NCI-H526 treated with DMSO at 0.1 percent for 48 hours (cell line): ENCODE measurements at regions not wholly inside any gene's neighbourhood (a gene's known extent, or its start where the extent isn't known, plus 50 kb on each side); places are given as distances from the start of the nearest gene placed in this dataset.
"Not testable (repeated sequence)": the region's sequence is repeated elsewhere in the genome, so short reads cannot be mapped to it uniquely, and the experiment has no call there.

ENCODE experiments used
- DNase-seq: peaks from one replicate; lab custom pipeline; 2025; lab: John Stamatoyannopoulos, UW

- no peak for DNase-seq
Observed at GRCh38 chr14:104304451-104305351, 166.3 kb downstream of the KIF26A start.

- no peak for DNase-seq
Observed at GRCh38 chr14:104305511-104306449, 167.4 kb downstream of the KIF26A start.

DNA sequence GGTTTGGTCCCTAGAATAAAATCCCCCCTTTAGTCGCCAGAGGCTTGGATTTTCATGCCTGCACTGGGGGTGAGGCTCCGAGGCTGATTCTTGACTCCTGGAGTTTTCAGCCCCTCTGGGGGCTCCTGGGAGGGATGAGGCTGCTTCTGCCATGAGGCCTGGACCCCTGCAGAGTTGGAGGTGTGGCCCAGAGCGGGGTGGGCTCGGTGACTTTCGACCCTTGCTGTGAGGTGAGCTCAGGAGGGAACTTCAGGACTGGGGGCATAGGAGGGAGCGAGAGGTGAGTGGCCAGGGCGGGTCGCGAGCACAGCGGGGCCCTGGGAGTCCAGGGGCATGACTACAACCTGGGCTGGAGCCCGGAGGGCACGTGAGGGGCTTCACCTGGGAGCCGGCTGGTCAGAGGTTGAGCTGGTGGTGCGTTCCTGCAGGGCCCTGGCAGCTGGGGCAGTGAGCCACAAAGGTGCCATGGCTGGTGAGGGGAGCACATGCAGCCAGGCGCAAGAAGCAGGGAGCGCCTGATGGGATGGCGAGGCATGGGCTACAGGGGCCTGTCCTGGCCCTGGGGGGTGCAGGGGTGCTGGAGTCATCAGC lies 168.2 kb downstream of the KIF26A start:
- no peak for DNase-seq

DNA sequence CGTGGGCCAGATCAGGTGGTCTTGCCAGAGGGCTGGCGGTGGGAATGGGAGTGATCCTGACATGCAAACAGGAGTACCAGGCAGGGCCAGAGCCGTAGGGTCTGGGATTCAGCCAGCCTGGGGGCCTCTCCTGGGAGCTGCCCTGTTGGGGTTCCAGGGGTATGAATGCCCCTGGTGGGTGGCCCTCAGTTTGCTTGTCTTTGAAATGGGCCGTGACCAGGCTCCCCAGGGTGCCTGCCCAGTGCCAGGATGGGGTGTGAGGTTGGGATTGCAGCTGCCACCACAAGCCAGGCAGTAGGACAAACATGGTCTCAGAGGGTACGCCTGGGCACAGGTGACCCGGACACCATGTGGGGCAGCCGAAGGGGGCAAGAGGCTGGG lies 168.8 kb downstream of the KIF26A start:
- no peak for DNase-seq

GRCh38 chr14:104307627-104308401 lies 169.4 kb downstream of the KIF26A start:
- no peak for DNase-seq

DNA sequence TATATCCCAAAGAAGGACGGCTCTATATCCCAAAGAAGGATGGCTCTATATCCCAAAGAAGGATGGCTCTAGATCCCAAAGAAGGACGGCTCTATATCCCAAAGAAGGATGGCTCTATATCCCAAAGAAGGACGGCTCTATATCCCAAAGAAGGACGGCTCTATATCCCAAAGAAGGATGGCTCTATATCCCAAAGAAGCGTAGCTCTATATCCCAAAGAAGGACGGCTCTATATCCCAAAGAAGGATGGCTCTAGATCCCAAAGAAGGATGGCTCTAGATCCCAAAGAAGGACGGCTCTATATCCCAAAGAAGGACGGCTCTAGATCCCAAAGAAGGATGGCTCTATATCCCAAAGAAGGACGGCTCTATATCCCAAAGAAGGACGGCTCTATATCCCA lies 170.1 kb downstream of the KIF26A start:
- DNase-seq, result not testable (repeated sequence)

GRCh38 chr14:104309657-104310369 lies 171.4 kb downstream of the KIF26A start:
- no peak for DNase-seq

DNA sequence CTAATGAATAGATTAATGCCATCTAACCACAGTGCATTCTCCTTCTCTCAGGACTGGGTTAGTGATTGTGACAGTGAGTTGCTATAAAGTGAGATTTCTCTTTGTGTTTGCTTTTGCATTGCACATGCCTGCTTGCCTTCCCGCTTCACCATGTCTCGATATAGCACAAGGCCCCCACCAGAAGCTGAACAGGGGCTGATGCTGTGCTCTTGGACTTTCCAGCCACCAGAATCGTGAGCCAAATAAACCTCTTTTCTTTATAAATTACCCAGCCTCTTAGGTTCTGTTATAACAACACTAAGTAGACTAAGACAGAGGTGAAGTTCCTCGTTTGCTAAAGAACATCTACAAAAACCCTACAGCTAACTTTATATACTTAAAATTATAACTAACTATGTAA lies 173.0 kb downstream of the KIF26A start:
- no peak for DNase-seq

DNA sequence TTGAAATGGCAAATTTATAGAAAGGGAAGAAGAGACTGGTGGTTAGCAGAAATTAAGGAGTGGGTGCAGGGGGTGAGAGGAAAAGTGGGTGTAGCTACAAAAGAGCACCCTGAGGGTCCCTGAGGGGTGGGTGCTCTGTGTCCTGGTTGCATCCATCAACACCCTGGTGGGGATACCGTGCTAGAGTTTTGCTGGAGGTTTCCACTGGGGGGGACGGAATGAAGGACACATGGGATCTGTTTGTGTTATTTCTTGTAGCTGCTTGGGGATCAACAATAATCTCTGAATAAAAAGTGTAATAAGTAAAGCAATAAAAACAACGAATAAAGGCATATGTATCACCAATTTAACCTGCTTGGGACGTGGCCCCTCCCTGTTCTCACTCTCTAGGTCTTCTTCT lies 175.3 kb downstream of the KIF26A start:
- DNase-seq, result no peak

DNA sequence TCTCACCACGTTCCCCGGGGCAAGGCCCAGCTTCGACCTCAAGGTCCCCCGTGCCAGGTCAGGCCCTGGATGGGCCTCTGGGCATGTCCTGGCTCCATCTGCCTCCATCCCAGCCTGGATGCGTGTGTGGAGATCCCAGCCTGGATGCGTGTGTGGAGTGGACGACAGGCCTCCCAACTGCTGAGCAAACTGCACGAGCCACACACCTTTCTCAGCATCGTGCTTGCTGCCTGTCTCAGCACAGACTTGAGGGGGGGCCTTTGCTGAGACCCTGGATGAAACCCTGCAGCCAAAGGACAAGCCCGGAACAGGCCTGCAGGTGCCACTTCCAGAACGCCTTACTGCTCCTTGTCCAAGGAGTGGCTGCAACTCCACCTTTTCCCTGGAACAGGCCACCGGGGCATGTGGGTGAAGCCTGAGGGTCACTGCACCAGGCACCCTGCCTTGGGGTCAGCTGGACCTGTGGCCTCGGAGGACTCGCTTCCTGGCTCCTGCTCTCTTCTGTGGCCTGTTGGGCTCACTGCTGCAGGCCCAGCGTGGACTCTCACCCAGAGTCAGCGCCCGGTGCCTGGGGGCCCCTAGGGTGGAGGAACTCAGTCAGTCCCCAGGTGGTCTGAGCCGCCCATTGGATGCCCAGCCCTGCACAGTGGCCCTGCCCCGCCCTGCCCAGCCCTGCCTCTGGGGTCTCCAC lies 176.0 kb downstream of the KIF26A start:
- DNase-seq, result no peak

- DNase-seq, result peak; percentile 89
Observed at GRCh38 chr14:104315169-104315568, 176.8 kb downstream of the KIF26A start.

- DNase-seq, result no peak
Observed at GRCh38 chr14:104315625-104316024, 177.2 kb downstream of the KIF26A start.

DNA sequence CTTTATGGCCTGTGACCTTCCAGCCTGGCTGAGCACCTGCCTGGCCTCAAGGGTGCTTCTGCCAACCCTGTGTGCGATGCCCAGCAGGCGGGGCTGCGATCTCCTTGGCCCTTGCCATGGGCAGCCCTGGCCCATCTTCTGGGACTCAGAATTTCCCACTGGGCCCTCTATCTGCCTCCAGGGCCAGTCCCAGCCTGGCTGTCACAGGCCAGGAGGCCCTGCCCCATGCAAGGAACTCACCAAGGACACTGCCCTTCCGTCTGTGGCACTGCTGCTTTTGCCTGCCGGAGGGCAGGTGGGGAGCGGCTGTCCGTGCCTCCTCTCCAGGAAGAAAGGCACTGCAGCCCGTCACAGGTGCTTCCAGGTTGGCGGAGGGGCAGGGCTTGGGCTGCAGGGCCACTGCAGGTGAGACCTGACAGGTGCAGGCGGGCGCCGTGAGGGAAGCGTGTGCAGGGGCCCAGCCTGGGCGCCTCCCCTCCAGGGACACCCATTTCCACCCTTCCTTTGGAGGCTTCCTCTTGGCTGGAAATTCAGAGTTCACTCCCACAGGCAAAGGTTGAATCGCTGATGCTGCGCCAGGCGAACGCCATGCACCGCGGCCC lies 177.8 kb downstream of the KIF26A start:
- DNase-seq, result peak; percentile 60

DNA sequence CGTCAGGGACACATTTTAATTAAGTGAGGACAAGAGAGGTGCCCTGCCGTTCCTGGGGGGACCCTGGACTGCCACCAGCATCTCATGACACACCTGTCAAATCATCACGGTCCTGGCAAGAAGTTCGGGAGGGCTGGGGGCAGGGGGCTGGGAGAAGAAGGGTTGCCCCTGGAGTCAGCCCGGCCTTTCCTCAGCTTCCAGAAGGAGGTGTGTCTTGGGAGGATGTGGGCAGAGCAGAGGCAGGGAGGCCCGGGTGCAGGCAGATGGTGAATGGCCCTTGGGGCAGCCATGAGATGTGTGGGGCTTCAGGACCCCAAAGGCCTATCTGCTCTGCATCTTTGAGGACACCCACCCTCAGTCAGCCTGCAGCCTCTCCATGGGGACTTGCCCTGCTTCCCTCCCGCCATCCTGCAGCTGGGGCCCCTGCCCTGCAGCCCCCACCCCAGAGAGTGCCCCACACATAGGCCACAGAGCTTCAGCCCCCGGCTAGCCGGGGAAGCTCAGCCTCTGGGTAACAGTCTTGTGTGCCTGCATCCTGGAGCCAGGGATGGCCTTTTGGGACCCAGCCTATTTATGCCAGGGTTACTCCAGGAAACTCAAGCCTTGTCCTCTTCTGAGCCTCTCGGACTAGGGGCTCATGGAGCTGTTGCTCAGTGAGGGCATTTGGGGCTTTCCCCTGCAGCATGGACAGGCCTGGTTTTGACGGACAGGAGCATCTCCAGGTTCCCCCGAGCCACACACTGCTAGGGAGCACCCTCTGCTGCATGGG lies 178.5 kb downstream of the KIF26A start:
- no peak for DNase-seq

- no peak for DNase-seq
Observed at GRCh38 chr14:104317492-104317805, 179.1 kb downstream of the KIF26A start.

- DNase-seq, result no peak
Observed at GRCh38 chr14:104317975-104318557, 179.7 kb downstream of the KIF26A start.

- DNase-seq, result no peak
Observed at GRCh38 chr14:104318558-104319490, 180.4 kb downstream of the KIF26A start.
